IMR-90 (cell line): ENCODE measurements at regions not wholly inside any gene's neighbourhood (a gene's known extent, or its start where the extent isn't known, plus 50 kb on each side); places are given as distances from the start of the nearest gene placed in this dataset.

Experiments
- ATAC-seq: fragments of 200-7000 bp; cut with Tn5 transposase; 2 replicates; pipeline ENCODE4 v1.9.1; 2020; ENCODE audit warnings: low read depth, mild to moderate bottlenecking, moderate library complexity
- BruUV-seq: library from RNA; stranded (reverse); fragments of 400-500 nt; replicated peaks from 2 replicates; lab custom pipeline; 2021; lab: Mats Ljungman, UMichigan
- CTCF ChIA-PET: fragments of 300-600 bp; formaldehyde crosslinking; extraction: SDS; loops from one replicate; lab custom pipeline; 2021; ENCODE audit warnings: antibody characterized with exemption; lab: Yijun Ruan, JAX
- POLR2A ChIA-PET: fragments of 300-600 bp; sonication (Branson Sonifier 250); formaldehyde crosslinking; loops from one replicate; lab custom pipeline; 2022; ENCODE audit warnings: antibody characterized with exemption; ENCODE audit not compliant: unreplicated experiment; lab: Charles Lee
- DNase-seq: peaks from one replicate; pipeline ENCODE4 v3.0.0; 2013
- H2AFZ ChIP-seq: replicated peaks from 2 replicates; pipeline ENCODE3; 2013; ENCODE audit warnings: low read length, mild to moderate bottlenecking; ENCODE audit not compliant: poor library complexity
- H2AK5ac ChIP-seq: 2 replicates; pipeline ENCODE4 v1.6.1; 2013; ENCODE audit warnings: low read depth, low read length, inconsistent platforms
- H2AK9ac ChIP-seq: replicated peaks from 2 replicates; pipeline ENCODE3; 2013; ENCODE audit warnings: mild to moderate bottlenecking, low read depth, low read length, moderate library complexity; ENCODE audit not compliant: poor library complexity
- H2BK120ac ChIP-seq: 2 replicates; pipeline ENCODE4 v1.6.1; 2013; ENCODE audit warnings: low read depth, low read length, inconsistent platforms
- H2BK15ac ChIP-seq: 3 replicates; pipeline ENCODE4 v1.6.1; 2013; ENCODE audit warnings: low read depth, low read length, inconsistent platforms
- H2BK20ac ChIP-seq: 2 replicates; pipeline ENCODE4 v1.6.1; 2013; ENCODE audit warnings: low read depth, mild to moderate bottlenecking, inconsistent platforms, low read length, moderate library complexity
- H2BK5ac ChIP-seq: 2 replicates; pipeline ENCODE4 v1.6.1; 2013; ENCODE audit warnings: mild to moderate bottlenecking, low read depth, low read length, inconsistent platforms; ENCODE audit not compliant: poor library complexity, severe bottlenecking
- H3K14ac ChIP-seq: replicated peaks from 2 replicates; pipeline ENCODE4 v1.6.1; 2013; ENCODE audit warnings: low read depth, low read length, inconsistent platforms
- H3K18ac ChIP-seq: 2 replicates; pipeline ENCODE4 v1.6.1; 2013; ENCODE audit warnings: low read depth, low read length, control low read depth
- H3K23ac ChIP-seq: 2 replicates; pipeline ENCODE4 v1.6.1; 2013; ENCODE audit warnings: low read depth, low read length, inconsistent platforms
- H3K27ac ChIP-seq: 2 replicates; pipeline ENCODE4 v1.5.1; 2013; ENCODE audit warnings: mild to moderate bottlenecking, control low read depth, low read length; ENCODE audit not compliant: insufficient read depth
- H3K27me3 ChIP-seq: 2 replicates; pipeline ENCODE4 v1.6.1; 2013; ENCODE audit warnings: low read length; ENCODE audit not compliant: control insufficient read depth, insufficient read depth
- H3K36me3 ChIP-seq: 2 replicates; pipeline ENCODE4 v1.6.1; 2013; ENCODE audit warnings: low read length, mixed read lengths; ENCODE audit not compliant: control insufficient read depth, insufficient read depth
- H3K4ac ChIP-seq: 2 replicates; pipeline ENCODE4 v1.6.1; 2013; ENCODE audit warnings: low read depth, low read length, inconsistent platforms
- H3K4me1 ChIP-seq: 2 replicates; pipeline ENCODE4 v1.6.1; 2013; ENCODE audit warnings: low read length, mixed read lengths; ENCODE audit not compliant: control insufficient read depth, insufficient read depth
- H3K4me2 ChIP-seq: 2 replicates; pipeline ENCODE4 v1.6.1; 2013; ENCODE audit warnings: low read depth, mild to moderate bottlenecking, control low read depth, low read length, moderate library complexity
- H3K4me3 ChIP-seq: 2 replicates; pipeline ENCODE4 v1.5.1; 2013; ENCODE audit warnings: low read depth, mild to moderate bottlenecking, control low read depth, low read length, moderate library complexity; ENCODE audit not compliant: insufficient read depth
- H3K56ac ChIP-seq: 2 replicates; pipeline ENCODE4 v1.6.1; 2013; ENCODE audit warnings: low read length, inconsistent platforms; ENCODE audit not compliant: insufficient read depth; ENCODE audit errors: extremely low read depth
- H3K79me1 ChIP-seq, 2 experiments: 2 replicates each; pipeline ENCODE4 v1.6.1; 2013; ENCODE audit warnings: low read length in 2 of 2, inconsistent platforms in 1 of 2, low read depth in 1 of 2
- H3K9ac ChIP-seq: 2 replicates; pipeline ENCODE4 v1.6.1; 2013; ENCODE audit warnings: low read depth, low read length, control low read depth
- H3K9me1 ChIP-seq: 2 replicates; pipeline ENCODE4 v1.6.1; 2013; ENCODE audit warnings: low read length, inconsistent platforms; ENCODE audit not compliant: insufficient read depth
- H3K9me3 ChIP-seq: 2 replicates; pipeline ENCODE4 v1.6.1; 2013; ENCODE audit warnings: low read length; ENCODE audit not compliant: control insufficient read depth, insufficient read depth
- H4K20me1 ChIP-seq: 2 replicates; pipeline ENCODE4 v1.6.1; 2013; ENCODE audit warnings: low read length, inconsistent platforms; ENCODE audit not compliant: insufficient read depth
- H4K5ac ChIP-seq: 2 replicates; pipeline ENCODE4 v1.6.1; 2013; ENCODE audit warnings: mild to moderate bottlenecking, low read depth, low read length, control low read depth
- H4K8ac ChIP-seq, 2 experiments: 2 replicates each; pipeline ENCODE4 v1.6.1; 2013; ENCODE audit warnings: low read depth in 2 of 2, low read length in 2 of 2, control low read depth in 1 of 2, inconsistent platforms in 1 of 2
- H4K91ac ChIP-seq: 2 replicates; pipeline ENCODE4 v1.6.1; 2013; ENCODE audit warnings: low read depth, low read length, inconsistent platforms; ENCODE audit not compliant: insufficient read depth
- BHLHE40 ChIP-seq: fragments of 150-350 bp; IDR thresholded peaks from 2 replicates; pipeline ENCODE4 v1.6.1; 2016; ENCODE audit warnings: mild to moderate bottlenecking, low read depth, low read length
- CEBPB ChIP-seq: IDR thresholded peaks from 2 replicates; pipeline ENCODE4 v1.6.1; 2012; ENCODE audit warnings: low read depth, low read length, improper control_type of control experiment
- CHD1 ChIP-seq: IDR thresholded peaks from 2 replicates; pipeline ENCODE4 v1.6.1; 2012; ENCODE audit warnings: low read depth, low read length, improper control_type of control experiment
- FOS ChIP-seq: fragments of 150-350 bp; IDR thresholded peaks from 2 replicates; pipeline ENCODE4 v1.6.1; 2016; ENCODE audit warnings: low read depth, low read length
- MAFK ChIP-seq: IDR thresholded peaks from 2 replicates; pipeline ENCODE4 v1.6.1; 2012; ENCODE audit warnings: low read depth, low read length, improper control_type of control experiment
- MAZ ChIP-seq: IDR thresholded peaks from 2 replicates; pipeline ENCODE4 v1.6.1; 2012; ENCODE audit warnings: low read depth, mild to moderate bottlenecking, low read length, improper control_type of control experiment, moderate library complexity, borderline replicate concordance
- MXI1 ChIP-seq: IDR thresholded peaks from 2 replicates; pipeline ENCODE4 v1.6.1; 2012; ENCODE audit warnings: low read depth, mild to moderate bottlenecking, low read length, moderate library complexity, borderline replicate concordance
- NFE2L2 ChIP-seq: fragments of 150-350 bp; IDR thresholded peaks from 2 replicates; pipeline ENCODE4 v1.6.1; 2016; ENCODE audit warnings: low read depth, mild to moderate bottlenecking, low read length
- POLR2A ChIP-seq: IDR thresholded peaks from 2 replicates; pipeline ENCODE4 v1.6.1; 2012; ENCODE audit warnings: mild to moderate bottlenecking, low read depth, low read length
- RAD21 ChIP-seq: IDR thresholded peaks from 2 replicates; pipeline ENCODE4 v1.6.1; 2012; ENCODE audit warnings: low read length, improper control_type of control experiment
- RCOR1 ChIP-seq: IDR thresholded peaks from 2 replicates; pipeline ENCODE4 v1.6.1; 2012; ENCODE audit warnings: mild to moderate bottlenecking, low read length, improper control_type of control experiment; ENCODE audit not compliant: insufficient replicate concordance
- RFX5 ChIP-seq: IDR thresholded peaks from 2 replicates; pipeline ENCODE4 v1.8.0; 2012; ENCODE audit warnings: low read depth, mild to moderate bottlenecking, low read length, moderate library complexity
- SMC3 ChIP-seq: fragments of 150-350 bp; IDR thresholded peaks from 2 replicates; pipeline ENCODE4 v1.6.1; 2016; ENCODE audit warnings: low read depth, mild to moderate bottlenecking, antibody characterized with exemption, low read length, moderate library complexity
- WGBS, 2 experiments: methylation state at CpG; one replicate each; pipeline versions ENCODE4 v1.1.5 to v1.1.7; 2013; ENCODE audit warnings: missing lambda C conversion rate in 2 of 2; ENCODE audit not compliant: insufficient read length in 1 of 2; ENCODE audit errors: extremely low coverage in 2 of 2; 5-methylcytosine and 5-hydroxymethylcytosine counted together
- dilution Hi-C: fragments of 300-500 bp; cut with HindIII; formaldehyde crosslinking; loops from one replicate; pipeline ENCODE4 v1.14.3; 2018; ENCODE audit warnings: low sequenced_read_pairs; ENCODE audit not compliant: unreplicated experiment
- in situ Hi-C: fragments of 300-500 bp; cut with MboI; formaldehyde crosslinking; loops from 3 replicates; pipeline ENCODE4 v1.14.3; 2019; ENCODE audit warnings: low sequenced_read_pairs, inconsistent platforms, mixed read lengths
- intact Hi-C: fragments of 100-400 bp; cut with micrococcal nuclease; formaldehyde crosslinking; loops from 2 replicates; pipeline ENCODE4 v1.10.0; 2022
- TF ChIP-seq, protein P1 (sequence below): conservative IDR thresholded peaks from 2 replicates; pipeline ENCODE4 v1.5.1; 2012; ENCODE audit warnings: mild to moderate bottlenecking, low read depth, low read length, improper control_type of control experiment
- TF ChIP-seq, protein P2 (sequence below): fragments of 150-350 bp; IDR thresholded peaks from 2 replicates; pipeline ENCODE4 v1.6.1; 2016; ENCODE audit warnings: low read depth, mild to moderate bottlenecking, low read length, moderate library complexity, borderline replicate concordance
- TF ChIP-seq, protein P3 (sequence below): fragments of 150-350 bp; IDR thresholded peaks from 2 replicates; pipeline ENCODE4 v1.6.1; 2017; ENCODE audit warnings: mild to moderate bottlenecking, antibody characterized with exemption, low read length, low read depth

DNA sequence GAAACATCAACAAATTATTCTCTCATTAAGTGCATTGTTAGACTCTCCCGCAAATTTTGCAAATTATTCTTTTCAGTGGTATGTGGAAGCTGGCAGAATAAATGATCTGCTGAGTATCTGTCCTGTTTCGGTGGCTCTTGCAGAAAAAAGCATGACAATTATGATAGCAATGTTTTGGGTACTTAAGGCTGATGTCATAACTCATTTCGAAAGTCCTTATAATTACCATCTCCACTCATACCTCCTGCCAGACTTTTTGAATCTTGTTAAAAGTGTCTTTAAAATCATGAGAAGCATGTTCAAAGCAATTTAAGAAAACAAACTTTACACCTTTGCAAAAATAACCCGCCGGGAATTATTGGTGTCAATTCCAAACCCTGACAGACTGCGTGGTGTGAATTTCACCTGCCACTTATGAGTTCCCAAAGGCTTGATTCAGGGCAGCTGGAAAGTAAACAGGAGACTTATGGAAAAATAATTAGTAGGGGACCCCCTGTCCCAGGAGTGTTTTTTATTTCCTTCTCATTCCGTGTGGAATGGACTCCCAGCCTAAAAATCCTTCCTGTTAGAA is 87.6 kb upstream of the E2F3 start:
- POLR2A ChIA-PET, result no interaction called here
- dilution Hi-C loops, result no loop called here

More for the DNA sequence above, 87.6 kb upstream of the E2F3 start:
- H2BK20ac ChIP-seq, result no peak overlapping the region
- H3K56ac ChIP-seq, result no peak overlapping the region
- no peak overlapping the region for H2BK15ac ChIP-seq
- no peak; the same call in 1 of the 2 replicates for ATAC-seq
- no peaks in the 10 kb centered on the region for H3K36me3 ChIP-seq
- H3K4ac ChIP-seq, result no peak overlapping the region
- BruUV-seq, result no TSS peak
- no peak overlapping the region for H3K23ac ChIP-seq
- no peaks in the 10 kb centered on the region for H3K79me1 ChIP-seq
- H4K8ac ChIP-seq, result no peak overlapping the region
- no peaks in the 10 kb centered on the region; the same call in 1 of the 2 replicates for H3K9me1 ChIP-seq
- H3K9me3 ChIP-seq, result no peaks in the 10 kb centered on the region
- H2AK5ac ChIP-seq, result no peak overlapping the region
- H3K9ac ChIP-seq, result no peak overlapping the region
- WGBS, 2 experiments, result no CpG with 5 or more reads among the region's 7 CpGs
- H2BK5ac ChIP-seq, result no peak overlapping the region
- no peak overlapping the region for H3K4me3 ChIP-seq
- CTCF ChIA-PET, result interaction anchor here (0.5 kb wide), 1 partner anchor 159 kb away, joined by 3 read pairs; no protein-coding TSS in a partner anchor
- no peak overlapping the region for H3K18ac ChIP-seq
- TF ChIP-seq, protein P1, sequence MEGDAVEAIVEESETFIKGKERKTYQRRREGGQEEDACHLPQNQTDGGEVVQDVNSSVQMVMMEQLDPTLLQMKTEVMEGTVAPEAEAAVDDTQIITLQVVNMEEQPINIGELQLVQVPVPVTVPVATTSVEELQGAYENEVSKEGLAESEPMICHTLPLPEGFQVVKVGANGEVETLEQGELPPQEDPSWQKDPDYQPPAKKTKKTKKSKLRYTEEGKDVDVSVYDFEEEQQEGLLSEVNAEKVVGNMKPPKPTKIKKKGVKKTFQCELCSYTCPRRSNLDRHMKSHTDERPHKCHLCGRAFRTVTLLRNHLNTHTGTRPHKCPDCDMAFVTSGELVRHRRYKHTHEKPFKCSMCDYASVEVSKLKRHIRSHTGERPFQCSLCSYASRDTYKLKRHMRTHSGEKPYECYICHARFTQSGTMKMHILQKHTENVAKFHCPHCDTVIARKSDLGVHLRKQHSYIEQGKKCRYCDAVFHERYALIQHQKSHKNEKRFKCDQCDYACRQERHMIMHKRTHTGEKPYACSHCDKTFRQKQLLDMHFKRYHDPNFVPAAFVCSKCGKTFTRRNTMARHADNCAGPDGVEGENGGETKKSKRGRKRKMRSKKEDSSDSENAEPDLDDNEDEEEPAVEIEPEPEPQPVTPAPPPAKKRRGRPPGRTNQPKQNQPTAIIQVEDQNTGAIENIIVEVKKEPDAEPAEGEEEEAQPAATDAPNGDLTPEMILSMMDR, result no peak
- TF ChIP-seq, protein P2, sequence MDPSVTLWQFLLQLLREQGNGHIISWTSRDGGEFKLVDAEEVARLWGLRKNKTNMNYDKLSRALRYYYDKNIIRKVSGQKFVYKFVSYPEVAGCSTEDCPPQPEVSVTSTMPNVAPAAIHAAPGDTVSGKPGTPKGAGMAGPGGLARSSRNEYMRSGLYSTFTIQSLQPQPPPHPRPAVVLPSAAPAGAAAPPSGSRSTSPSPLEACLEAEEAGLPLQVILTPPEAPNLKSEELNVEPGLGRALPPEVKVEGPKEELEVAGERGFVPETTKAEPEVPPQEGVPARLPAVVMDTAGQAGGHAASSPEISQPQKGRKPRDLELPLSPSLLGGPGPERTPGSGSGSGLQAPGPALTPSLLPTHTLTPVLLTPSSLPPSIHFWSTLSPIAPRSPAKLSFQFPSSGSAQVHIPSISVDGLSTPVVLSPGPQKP, result no peak
- TF ChIP-seq MAFK (no peak), RAD21 (no peak), RCOR1 (no peak), NFE2L2 (no peak), RFX5 (no peak), CEBPB (no peak), MAZ (no peak), POLR2A (no peak), BHLHE40 (no peak), SMC3 (no peak), FOS (no peak), CHD1 (no peak), MXI1 (no peak)
- TF ChIP-seq, protein P3, sequence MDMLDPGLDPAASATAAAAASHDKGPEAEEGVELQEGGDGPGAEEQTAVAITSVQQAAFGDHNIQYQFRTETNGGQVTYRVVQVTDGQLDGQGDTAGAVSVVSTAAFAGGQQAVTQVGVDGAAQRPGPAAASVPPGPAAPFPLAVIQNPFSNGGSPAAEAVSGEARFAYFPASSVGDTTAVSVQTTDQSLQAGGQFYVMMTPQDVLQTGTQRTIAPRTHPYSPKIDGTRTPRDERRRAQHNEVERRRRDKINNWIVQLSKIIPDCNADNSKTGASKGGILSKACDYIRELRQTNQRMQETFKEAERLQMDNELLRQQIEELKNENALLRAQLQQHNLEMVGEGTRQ, result no peak
- no peak overlapping the region for H4K5ac ChIP-seq
- no peak overlapping the region for H3K14ac ChIP-seq
- no peak overlapping the region for H2AFZ ChIP-seq
- intact Hi-C loops (no loop called here), in situ Hi-C loops (no loop called here)
- no peak overlapping the region for H2AK9ac ChIP-seq
- peak overlapping the region; percentile 71; the same call in 1 of the 2 replicates for H3K4me2 ChIP-seq
- H4K91ac ChIP-seq, result no peak overlapping the region
- no peak overlapping the region for H3K27ac ChIP-seq
- H4K20me1 ChIP-seq, result no peaks in the 10 kb centered on the region
- no peak for DNase-seq
- H3K27me3 ChIP-seq, result peaks cover 9% of the 10 kb centered on the region
- peaks cover 2% of the 10 kb centered on the region; the same call in 1 of the 2 replicates for H3K4me1 ChIP-seq
- no peak overlapping the region for H2BK120ac ChIP-seq
